DMS79 (cell line): ENCODE measurements at regions not wholly inside any gene's neighbourhood (a gene's known extent, or its start where the extent isn't known, plus 50 kb on each side); places are given as distances from the start of the nearest gene placed in this dataset.

Experiments
- DNase-seq: peaks from one replicate; lab custom pipeline; 2025; lab: John Stamatoyannopoulos, UW

DNA sequence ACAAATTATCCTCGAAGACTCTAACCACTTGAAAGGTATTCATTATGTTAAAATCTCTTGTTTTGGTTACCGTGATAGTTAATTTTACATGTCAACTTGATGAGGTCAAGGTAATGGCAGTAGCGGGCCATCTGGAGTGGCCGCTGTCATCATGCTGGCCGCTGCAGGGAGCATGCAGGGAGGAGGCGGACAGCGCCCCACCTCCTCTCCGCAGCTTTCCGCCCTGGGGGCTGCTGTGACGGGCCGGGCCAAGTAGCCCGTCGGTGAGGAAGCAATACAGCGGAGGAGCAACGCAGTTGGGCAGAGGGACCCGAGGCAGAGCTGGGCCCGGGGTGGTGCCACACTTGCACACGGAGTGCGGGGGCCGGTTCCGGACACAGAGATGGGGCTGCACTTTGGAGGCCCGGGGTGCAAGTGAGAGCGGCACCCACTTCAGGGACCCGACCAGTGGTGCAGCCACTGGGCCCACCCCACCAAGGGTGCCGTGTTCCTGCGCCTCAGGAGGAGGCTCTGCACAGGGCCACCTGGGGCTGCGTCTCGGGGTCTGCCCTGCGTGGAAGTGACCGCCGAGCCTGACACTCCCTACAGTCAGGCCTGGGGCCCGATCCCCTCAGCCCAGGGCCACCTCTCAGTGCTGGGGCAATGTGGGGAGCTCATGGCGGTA is 452.4 kb downstream of the LRATD1 start:
- no peak for DNase-seq

- no peak for DNase-seq
These were observed 459.7 kb downstream of the LRATD1 start for GRCh38 chr2:15092181-15092580.

GRCh38 chr2:15092691-15093090 is 460.2 kb downstream of the LRATD1 start:
- no peak for DNase-seq

DNA sequence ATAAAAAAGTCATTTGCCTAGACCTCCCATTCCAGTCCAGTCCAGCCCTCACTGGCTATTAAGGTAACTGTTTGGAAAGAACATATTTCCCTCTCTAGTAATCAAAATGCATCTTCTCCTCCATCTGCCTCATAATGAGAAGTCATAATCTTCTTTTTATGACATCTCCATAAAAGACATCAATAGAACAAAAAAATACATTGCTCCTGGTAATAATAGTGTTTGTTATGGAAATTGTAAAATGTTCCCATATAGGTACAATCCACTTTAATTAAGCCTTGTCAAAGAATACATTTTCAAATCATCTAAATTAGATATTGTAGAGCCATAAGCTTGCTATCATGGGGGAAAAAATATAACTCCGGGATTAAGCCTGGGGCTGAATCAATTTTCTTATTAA is 461.6 kb downstream of the LRATD1 start:
- no peak for DNase-seq

DNA sequence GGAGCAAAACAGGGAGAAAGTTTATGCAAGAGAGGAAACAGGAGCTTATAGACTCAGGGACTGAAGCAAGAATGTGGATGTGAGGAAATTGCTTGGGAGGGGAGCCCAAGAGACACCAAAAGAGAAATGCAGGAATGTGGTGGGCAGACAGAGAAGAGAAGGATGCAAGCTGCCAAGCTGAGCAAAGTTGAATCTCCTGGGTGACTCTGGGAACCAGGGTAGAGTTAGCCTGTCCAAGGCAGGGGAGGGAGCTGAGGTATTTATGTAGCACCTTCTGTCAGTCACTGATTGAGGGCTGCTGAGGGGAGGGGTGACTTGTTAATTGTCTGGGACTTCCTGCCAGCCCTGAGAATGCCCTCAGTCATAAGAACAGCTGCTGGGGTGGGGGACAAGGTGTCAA is 464.3 kb downstream of the NBAS start:
- no peak for DNase-seq

GRCh38 chr2:15107137-15107536 is 454.0 kb downstream of the NBAS start:
- DNase-seq: no peak

GRCh38 chr2:15111718-15112117 is 449.4 kb downstream of the NBAS start:
- no peak for DNase-seq

- no peak for DNase-seq
These were observed 448.9 kb downstream of the NBAS start for GRCh38 chr2:15112216-15112615.

GRCh38 chr2:15115776-15116175 is 445.4 kb downstream of the NBAS start:
- DNase-seq: no peak

- no peak for DNase-seq
These were observed 444.3 kb downstream of the NBAS start for GRCh38 chr2:15116830-15117229.
